Peyer's patch (tissue), 4 donors: ENCODE measurements at regions not wholly inside any gene's neighbourhood (a gene's known extent, or its start where the extent isn't known, plus 50 kb on each side); places are given as distances from the start of the nearest gene placed in this dataset.

Source experiments
- POLR2A ChIP-seq, 2 donors: fragments of 450-650 bp; IDR thresholded peaks; one replicate each; pipeline ENCODE4 v1.5.1; 2017; ENCODE audit warnings: antibody characterized with exemption in 2 of 2, mild to moderate bottlenecking in 2 of 2, moderate library complexity in 2 of 2
- TF ChIP-seq, protein P1 (sequence below), 6 experiments: fragments of 450-650 bp in 4 of 6; fragments of 200-600 bp in 2 of 6; sonication (generic) in 1 of 6; IDR thresholded peaks; one replicate each; pipeline ENCODE4 v1.5.1; 2017 to 2019; ENCODE audit warnings: antibody characterized with exemption in 6 of 6, mild to moderate bottlenecking in 3 of 6, moderate library complexity in 1 of 6

DNA sequence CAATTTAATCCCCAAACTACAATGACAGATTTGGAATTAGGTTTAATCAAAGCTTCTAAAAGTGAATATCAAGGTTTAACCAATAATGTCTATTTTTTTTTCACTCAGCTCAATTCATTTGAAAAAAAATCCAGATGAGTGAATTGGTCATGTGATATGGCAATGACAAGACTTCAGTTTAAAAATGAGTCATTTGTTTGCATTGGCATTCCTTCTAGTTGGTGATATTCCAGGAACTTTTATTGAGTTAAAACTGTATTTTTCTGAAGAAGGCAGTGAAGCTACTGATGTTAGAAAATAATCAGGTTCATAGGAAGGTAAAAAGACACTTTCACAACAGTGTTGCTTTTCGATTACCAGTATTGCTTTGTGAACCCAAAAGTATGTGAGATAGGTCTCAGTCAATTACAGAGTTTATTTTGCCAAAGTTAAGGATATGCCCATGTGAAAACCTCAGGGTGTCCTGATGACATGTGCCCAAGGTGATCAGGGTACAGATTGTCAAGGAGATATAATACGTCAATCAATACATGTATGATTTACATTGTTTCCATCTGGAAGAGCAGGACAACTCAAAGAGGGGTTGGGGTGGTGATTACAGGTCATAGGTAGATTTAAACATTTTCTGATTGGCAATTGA lies 1214.9 kb downstream of the GALC start:
- no peak for TF ChIP-seq POLR2A (IDR thresholded peaks at IDR 0.05)
- TF ChIP-seq, protein P1, sequence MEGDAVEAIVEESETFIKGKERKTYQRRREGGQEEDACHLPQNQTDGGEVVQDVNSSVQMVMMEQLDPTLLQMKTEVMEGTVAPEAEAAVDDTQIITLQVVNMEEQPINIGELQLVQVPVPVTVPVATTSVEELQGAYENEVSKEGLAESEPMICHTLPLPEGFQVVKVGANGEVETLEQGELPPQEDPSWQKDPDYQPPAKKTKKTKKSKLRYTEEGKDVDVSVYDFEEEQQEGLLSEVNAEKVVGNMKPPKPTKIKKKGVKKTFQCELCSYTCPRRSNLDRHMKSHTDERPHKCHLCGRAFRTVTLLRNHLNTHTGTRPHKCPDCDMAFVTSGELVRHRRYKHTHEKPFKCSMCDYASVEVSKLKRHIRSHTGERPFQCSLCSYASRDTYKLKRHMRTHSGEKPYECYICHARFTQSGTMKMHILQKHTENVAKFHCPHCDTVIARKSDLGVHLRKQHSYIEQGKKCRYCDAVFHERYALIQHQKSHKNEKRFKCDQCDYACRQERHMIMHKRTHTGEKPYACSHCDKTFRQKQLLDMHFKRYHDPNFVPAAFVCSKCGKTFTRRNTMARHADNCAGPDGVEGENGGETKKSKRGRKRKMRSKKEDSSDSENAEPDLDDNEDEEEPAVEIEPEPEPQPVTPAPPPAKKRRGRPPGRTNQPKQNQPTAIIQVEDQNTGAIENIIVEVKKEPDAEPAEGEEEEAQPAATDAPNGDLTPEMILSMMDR (IDR thresholded peaks at IDR 0.05): no peak
